Common myeloid progenitor, CD34-positive (primary cell): ENCODE measurements at regions not wholly inside any gene's neighbourhood (a gene's known extent, or its start where the extent isn't known, plus 50 kb on each side); places are given as distances from the start of the nearest gene placed in this dataset.

Experiments
- CTCF ChIA-PET: fragments of 350-600 bp; sonication (Branson Sonifier 250); formaldehyde crosslinking; loops from one replicate; lab custom pipeline; 2021; ENCODE audit warnings: antibody characterized with exemption; lab: Charles Lee
- POLR2A ChIA-PET: fragments of 350-600 bp; sonication (Branson Sonifier 250); formaldehyde crosslinking; loops from one replicate; lab custom pipeline; 2021; ENCODE audit warnings: antibody characterized with exemption; lab: Charles Lee
- DNase-seq, 3 donors: peaks; one replicate each; pipeline versions ENCODE4 v3.0.0 to v3.0.0-alpha.2; 2013
- H3K27ac ChIP-seq, 2 experiments: 1 replicate in 1 of 2; 2 replicates in 1 of 2; pipeline ENCODE4 v1.7.0; 2013; ENCODE audit warnings: inconsistent platforms in 2 of 2, low read length in 2 of 2, mild to moderate bottlenecking in 2 of 2, low read depth in 1 of 2, moderate library complexity in 1 of 2; ENCODE audit not compliant: severe bottlenecking in 2 of 2, insufficient read depth in 1 of 2, poor library complexity in 1 of 2
- H3K27me3 ChIP-seq, 5 experiments: replicated peaks in 2 of 5; 1 replicate in 3 of 5; 2 replicates in 2 of 5; pipeline versions ENCODE4 v1.6.1 to v1.7.0; 2013; ENCODE audit warnings: low read length in 4 of 5, mild to moderate bottlenecking in 2 of 5, moderate library complexity in 2 of 5, inconsistent platforms in 1 of 5; ENCODE audit not compliant: insufficient read depth in 5 of 5, control insufficient read depth in 4 of 5
- H3K36me3 ChIP-seq, 4 experiments: 1 replicate in 2 of 4; 2 replicates in 2 of 4; pipeline versions ENCODE4 v1.6.1 to v1.7.0; 2013; ENCODE audit warnings: low read length in 3 of 4, control low read depth in 1 of 4, mild to moderate bottlenecking in 1 of 4; ENCODE audit not compliant: control insufficient read depth in 4 of 4, insufficient read depth in 4 of 4
- H3K4me1 ChIP-seq, 4 experiments: 1 replicate in 3 of 4; 2 replicates in 1 of 4; pipeline versions ENCODE4 v1.6.1 to v1.7.1; 2013; ENCODE audit warnings: low read length in 3 of 4, mild to moderate bottlenecking in 3 of 4, control low read depth in 1 of 4, inconsistent platforms in 1 of 4, moderate library complexity in 1 of 4; ENCODE audit not compliant: control insufficient read depth in 4 of 4, insufficient read depth in 4 of 4; ENCODE audit errors: control extremely low read depth in 1 of 4
- H3K4me3 ChIP-seq, 7 experiments: 1 replicate in 4 of 7; 2 replicates in 3 of 7; pipeline versions ENCODE4 v1.5.1 to v1.7.0; 2013; ENCODE audit warnings: mild to moderate bottlenecking in 7 of 7, low read length in 6 of 7, moderate library complexity in 6 of 7, inconsistent platforms in 2 of 7, low read depth in 2 of 7, control low read depth in 1 of 7; ENCODE audit not compliant: insufficient read depth in 4 of 7, control insufficient read depth in 1 of 7; ENCODE audit errors: extremely low read depth in 1 of 7
- H3K9me3 ChIP-seq, 5 experiments: 1 replicate in 4 of 5; 2 replicates in 1 of 5; pipeline versions ENCODE4 v1.6.1 to v1.7.1; 2013; ENCODE audit warnings: low read length in 4 of 5, mild to moderate bottlenecking in 2 of 5, inconsistent platforms in 1 of 5, low read depth in 1 of 5, moderate library complexity in 1 of 5; ENCODE audit not compliant: control insufficient read depth in 4 of 5, insufficient read depth in 2 of 5; ENCODE audit errors: control extremely low read depth in 1 of 5
- WGBS: methylation state at CpG from one replicate; pipeline ENCODE4 v1.1.5; 2013; ENCODE audit not compliant: insufficient coverage; 5-methylcytosine and 5-hydroxymethylcytosine counted together

- Histone ChIP-seq H3K4me1 (peaks cover 0 to 18% (median 11%) of the 10 kb centered on the region in 4 experiments), H3K27ac (no peak overlapping the region), H3K4me3 (peak overlapping the region in 2 of 7 experiments; percentile 1 to 4), H3K27me3 (no peaks in the 10 kb centered on the region), H3K36me3 (no peaks in the 10 kb centered on the region), H3K9me3 (no peaks in the 10 kb centered on the region)
- ChIA-PET POLR2A (interaction anchor here (0.6 kb wide), 1 partner anchor 643 kb away, joined by 4 read pairs; no protein-coding TSS in a partner anchor), CTCF (no interaction called here)
- DNase-seq: no peak
- 0% methylated on average over 1 of the region's 4 CpGs for WGBS
These were observed 95.5 kb upstream of the COL8A1 start for GRCh38 chr3:99542767-99543518.

- DNase-seq: no peak
- Histone ChIP-seq H3K27ac (no peak overlapping the region), H3K9me3 (no peaks in the 10 kb centered on the region), H3K4me3 (no peak overlapping the region), H3K27me3 (no peaks in the 10 kb centered on the region), H3K36me3 (no peaks in the 10 kb centered on the region), H3K4me1 (peaks cover 0 to 18% (median 11%) of the 10 kb centered on the region in 4 experiments)
- ChIA-PET CTCF (no interaction called here), POLR2A (no interaction called here)
- no CpG with 5 or more reads among the region's 1 CpG for WGBS
These were observed 97.2 kb upstream of the COL8A1 start for GRCh38 chr3:99541181-99541580.

- no peaks in the 10 kb centered on the region for H3K9me3 ChIP-seq
- peaks cover 0 to under 1% (median 0%) of the 10 kb centered on the region in 4 experiments for H3K4me1 ChIP-seq
- no peak for DNase-seq
- no peak overlapping the region for H3K4me3 ChIP-seq
- H3K27ac ChIP-seq: no peak overlapping the region
- ChIA-PET CTCF (interaction anchor here (0.9 kb wide), 1 partner anchor 11 kb away, joined by 3 read pairs; no protein-coding TSS in a partner anchor), POLR2A (no interaction called here)
- H3K36me3 ChIP-seq: no peaks in the 10 kb centered on the region
- H3K27me3 ChIP-seq: no peaks in the 10 kb centered on the region
- WGBS: 100% methylated on average over 1 of the region's 4 CpGs
These were observed 101.0 kb upstream of the COL8A1 start for GRCh38 chr3:99537416-99537815.

GRCh38 chr3:99536555-99537314 is 101.7 kb upstream of the COL8A1 start:
- CTCF ChIA-PET: interaction anchor here (0.9 kb wide), 1 partner anchor 11 kb away, joined by 3 read pairs; no protein-coding TSS in a partner anchor
- Histone ChIP-seq H3K4me3 (no peak overlapping the region), H3K36me3 (no peaks in the 10 kb centered on the region)

GRCh38 chr3:99534951-99535704 is 103.3 kb upstream of the COL8A1 start:
- Histone ChIP-seq H3K27ac (no peak overlapping the region), H3K4me1 (no peaks in the 10 kb centered on the region), H3K4me3 (no peak overlapping the region), H3K9me3 (no peaks in the 10 kb centered on the region), H3K27me3 (no peaks in the 10 kb centered on the region), H3K36me3 (no peaks in the 10 kb centered on the region)
- no CpG with 5 or more reads among the region's 2 CpGs for WGBS
- ChIA-PET CTCF (interaction anchor here (0.6 to 1.3 kb wide), 2 partner anchors 9 to 37 kb away, joined by 3 to 5 read pairs; no protein-coding TSS in a partner anchor), POLR2A (no interaction called here)
- peak in 2 of 3 donors; percentile 7 to 29 for DNase-seq

More at GRCh38 chr3:99536555-99537314, 101.7 kb upstream of the COL8A1 start:
- POLR2A ChIA-PET: no interaction called here
- DNase-seq: no peak
- Histone ChIP-seq H3K27ac (no peak overlapping the region), H3K27me3 (no peaks in the 10 kb centered on the region), H3K9me3 (no peaks in the 10 kb centered on the region), H3K4me1 (no peaks in the 10 kb centered on the region)
- WGBS: 100% methylated on average over 2 of the region's 2 CpGs

GRCh38 chr3:99532246-99532645 is 106.1 kb upstream of the COL8A1 start:
- Histone ChIP-seq H3K36me3 (no peaks in the 10 kb centered on the region), H3K4me1 (no peaks in the 10 kb centered on the region), H3K27me3 (peaks cover 0 to 3% (median 0%) of the 10 kb centered on the region in 5 experiments), H3K4me3 (no peak overlapping the region), H3K27ac (no peak overlapping the region), H3K9me3 (no peaks in the 10 kb centered on the region)
- DNase-seq: peak in 2 of 3 donors; percentile 15 to 28
- WGBS: no CpG with 5 or more reads among the region's 2 CpGs
- ChIA-PET POLR2A (no interaction called here), CTCF (interaction anchor here (0.7 to 3.0 kb wide), 6 partner anchors 12 to 34 kb away, joined by 3 to 12 read pairs (median 3); no protein-coding TSS in a partner anchor)
